ENCODE measurements at regions not wholly inside any gene's neighbourhood (a gene's known extent, or its start where the extent isn't known, plus 50 kb on each side); places are given as distances from the start of the nearest gene placed in this dataset.

GRCh38 chr12:91781114-91781513 lies 364.5 kb downstream of the BTG1 start:
- BruUV-seq (replicated peaks), result no TSS peak
- no peaks in the 10 kb centered on the region for H3K27me3 ChIP-seq (replicated peaks; ENCODE audit: insufficient read depth, low read depth, low read length, poor library complexity)
- ChIA-PET POLR2A (ENCODE audit: low non-redundant PET) (no interaction called here), CTCF (no interaction called here)
- intact Hi-C loops (cut with micrococcal nuclease; ENCODE audit: unreplicated experiment), result no loop called here
- no peak for TF ChIP-seq EZH2 (IDR thresholded peaks at IDR 0.05; ENCODE audit: borderline replicate concordance, low read depth, low read length, poor library complexity, severe bottlenecking)
- TF ChIP-seq, protein P1, sequence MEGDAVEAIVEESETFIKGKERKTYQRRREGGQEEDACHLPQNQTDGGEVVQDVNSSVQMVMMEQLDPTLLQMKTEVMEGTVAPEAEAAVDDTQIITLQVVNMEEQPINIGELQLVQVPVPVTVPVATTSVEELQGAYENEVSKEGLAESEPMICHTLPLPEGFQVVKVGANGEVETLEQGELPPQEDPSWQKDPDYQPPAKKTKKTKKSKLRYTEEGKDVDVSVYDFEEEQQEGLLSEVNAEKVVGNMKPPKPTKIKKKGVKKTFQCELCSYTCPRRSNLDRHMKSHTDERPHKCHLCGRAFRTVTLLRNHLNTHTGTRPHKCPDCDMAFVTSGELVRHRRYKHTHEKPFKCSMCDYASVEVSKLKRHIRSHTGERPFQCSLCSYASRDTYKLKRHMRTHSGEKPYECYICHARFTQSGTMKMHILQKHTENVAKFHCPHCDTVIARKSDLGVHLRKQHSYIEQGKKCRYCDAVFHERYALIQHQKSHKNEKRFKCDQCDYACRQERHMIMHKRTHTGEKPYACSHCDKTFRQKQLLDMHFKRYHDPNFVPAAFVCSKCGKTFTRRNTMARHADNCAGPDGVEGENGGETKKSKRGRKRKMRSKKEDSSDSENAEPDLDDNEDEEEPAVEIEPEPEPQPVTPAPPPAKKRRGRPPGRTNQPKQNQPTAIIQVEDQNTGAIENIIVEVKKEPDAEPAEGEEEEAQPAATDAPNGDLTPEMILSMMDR (conservative IDR thresholded peaks at IDR 0.05; ENCODE audit: low read depth, low read length), result no peak
- H3K4me1 ChIP-seq (ENCODE audit: insufficient read depth, low read length, poor library complexity, severe bottlenecking), result peaks cover 35% of the 10 kb centered on the region
- no peaks in the 10 kb centered on the region for H3K36me3 ChIP-seq (ENCODE audit: insufficient read depth, low read length, poor library complexity, severe bottlenecking)
- no peak overlapping the region for H3K4me3 ChIP-seq (ENCODE audit: low read depth, low read length, poor library complexity, severe bottlenecking)
- no peak for DNase-seq (ENCODE audit: low spot score)
- no peak overlapping the region for H3K27ac ChIP-seq (ENCODE audit: low read depth, low read length, poor library complexity, severe bottlenecking)
- H3K9me3 ChIP-seq (ENCODE audit: low read depth, low read length, poor library complexity, severe bottlenecking), result no peaks in the 10 kb centered on the region

DNA sequence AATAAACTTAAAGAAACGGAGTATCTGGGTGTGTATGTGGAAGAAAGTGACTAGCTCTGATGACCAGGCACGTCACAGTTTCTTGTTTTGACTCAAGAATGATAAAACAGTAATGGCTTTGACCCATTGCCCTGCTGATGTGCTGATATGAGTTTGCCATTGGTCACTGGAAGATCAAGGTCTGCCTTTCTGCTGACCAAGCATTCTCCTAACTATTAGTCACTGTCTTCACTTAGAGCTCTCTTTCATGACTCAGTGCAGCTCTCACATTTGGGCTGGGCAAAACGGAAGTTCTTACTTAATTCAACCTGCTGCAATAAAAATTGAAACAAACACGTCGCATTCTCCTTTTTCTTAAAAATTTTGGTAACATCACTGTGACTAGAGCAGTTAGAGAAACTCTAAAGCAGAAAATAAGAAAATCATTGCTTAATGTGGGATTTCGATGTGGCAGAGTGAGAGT lies 366.7 kb downstream of the BTG1 start:
- Histone ChIP-seq H3K27me3 (replicated peaks; ENCODE audit: insufficient read depth, low read depth, low read length, poor library complexity) (no peaks in the 10 kb centered on the region), H3K9me3 (ENCODE audit: low read depth, low read length, poor library complexity, severe bottlenecking) (no peaks in the 10 kb centered on the region), H3K27ac (ENCODE audit: low read depth, low read length, poor library complexity, severe bottlenecking) (peak overlapping the region; percentile 66), H3K4me3 (ENCODE audit: low read depth, low read length, poor library complexity, severe bottlenecking) (no peak overlapping the region), H3K4me1 (ENCODE audit: insufficient read depth, low read length, poor library complexity, severe bottlenecking) (peaks cover 25% of the 10 kb centered on the region), H3K36me3 (ENCODE audit: insufficient read depth, low read length, poor library complexity, severe bottlenecking) (no peaks in the 10 kb centered on the region)
- ChIA-PET POLR2A (ENCODE audit: low non-redundant PET) (no interaction called here), CTCF (no interaction called here)
- intact Hi-C loops (cut with micrococcal nuclease; ENCODE audit: unreplicated experiment), result loop anchor here (10.0 kb wide), 1 partner anchor 204 kb away; no protein-coding TSS in a partner anchor
- BruUV-seq (replicated peaks), result no TSS peak
- DNase-seq (ENCODE audit: low spot score), result peak; percentile 74
- no peak for TF ChIP-seq EZH2 (IDR thresholded peaks at IDR 0.05; ENCODE audit: borderline replicate concordance, low read depth, low read length, poor library complexity, severe bottlenecking)
- TF ChIP-seq, protein P1 (conservative IDR thresholded peaks at IDR 0.05; ENCODE audit: low read depth, low read length), result no peak

GRCh38 chr12:91778091-91778832 lies 367.4 kb downstream of the BTG1 start:
- H3K4me3 ChIP-seq (ENCODE audit: low read depth, low read length, poor library complexity, severe bottlenecking), result no peak overlapping the region
- intact Hi-C loops (cut with micrococcal nuclease; ENCODE audit: unreplicated experiment), result loop anchor here (10.0 kb wide), 1 partner anchor 203 kb away; no protein-coding TSS in a partner anchor
- no TSS peak for BruUV-seq (replicated peaks)
- POLR2A ChIA-PET (ENCODE audit: low non-redundant PET), result no interaction called here
- H3K27me3 ChIP-seq (replicated peaks; ENCODE audit: insufficient read depth, low read depth, low read length, poor library complexity), result no peaks in the 10 kb centered on the region
- no peaks in the 10 kb centered on the region for H3K36me3 ChIP-seq (ENCODE audit: insufficient read depth, low read length, poor library complexity, severe bottlenecking)
- TF ChIP-seq EZH2 (IDR thresholded peaks at IDR 0.05; ENCODE audit: borderline replicate concordance, low read depth, low read length, poor library complexity, severe bottlenecking), result no peak
- TF ChIP-seq, protein P1 (conservative IDR thresholded peaks at IDR 0.05; ENCODE audit: low read depth, low read length), result no peak
- H3K27ac ChIP-seq (ENCODE audit: low read depth, low read length, poor library complexity, severe bottlenecking), result peak overlapping the region; percentile 66
- no peaks in the 10 kb centered on the region for H3K9me3 ChIP-seq (ENCODE audit: low read depth, low read length, poor library complexity, severe bottlenecking)
- peak; percentile 47 for DNase-seq (ENCODE audit: low spot score)
- CTCF ChIA-PET, result no interaction called here
- H3K4me1 ChIP-seq (ENCODE audit: insufficient read depth, low read length, poor library complexity, severe bottlenecking), result peaks cover 25% of the 10 kb centered on the region

Data from A673 (cell line).